HG02973 (cell line): ENCODE measurements at regions not wholly inside any gene's neighbourhood (a gene's known extent, or its start where the extent isn't known, plus 50 kb on each side); places are given as distances from the start of the nearest gene placed in this dataset.
A peak's percentile ranks its signal among the peaks of the same experiment; 100 is the strongest.
"Not testable (repeated sequence)": the region's sequence is repeated elsewhere in the genome, so short reads cannot be mapped to it uniquely, and the experiment has no call there.

Experiments used
- ATAC-seq: cut with Tn5 transposase; IDR thresholded peaks from one replicate; pipeline ENCODE4 v1.9.1; 2021; ENCODE audit warnings: moderate library complexity; ENCODE audit not compliant: unreplicated experiment

DNA sequence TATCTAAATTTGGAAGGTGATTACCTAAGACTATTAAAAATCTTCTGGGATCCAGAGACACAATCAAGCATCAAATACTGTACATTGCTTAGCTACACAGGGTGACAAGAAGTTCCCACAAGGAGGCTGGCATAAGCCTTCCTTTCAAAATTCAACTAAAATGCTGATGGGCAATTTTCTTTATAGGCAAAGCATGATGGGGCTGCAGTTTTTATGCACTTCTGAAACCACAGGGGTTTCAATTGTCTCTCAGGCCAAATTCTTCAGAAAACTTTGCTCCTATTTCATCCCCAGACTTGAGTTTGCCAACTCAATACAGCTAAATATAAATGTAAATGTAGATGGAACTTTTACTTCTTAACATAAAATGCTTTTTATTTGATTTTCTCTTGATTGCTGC is 241.6 kb downstream of the ZPLD1 start:
- ATAC-seq: no peak

DNA sequence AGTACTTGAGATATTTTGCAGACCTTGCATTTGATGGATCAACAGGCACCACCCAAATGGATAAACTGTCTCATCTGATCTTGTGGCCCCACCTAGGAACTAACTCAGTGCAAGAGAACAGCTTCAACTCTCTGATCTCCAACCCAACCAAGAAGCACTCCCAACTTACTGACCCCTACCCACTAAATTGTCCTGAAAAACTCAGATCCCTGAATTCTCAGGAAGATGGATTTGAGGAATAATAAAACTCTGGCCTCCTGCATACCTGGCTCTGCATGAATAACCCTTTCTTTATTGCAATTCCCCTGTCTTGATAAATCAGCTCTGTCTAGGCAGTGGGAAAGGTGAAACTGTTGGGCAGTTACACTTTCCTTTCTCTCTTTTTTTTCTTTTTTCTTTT is 247.9 kb downstream of the ZPLD1 start:
- no peak for ATAC-seq

DNA sequence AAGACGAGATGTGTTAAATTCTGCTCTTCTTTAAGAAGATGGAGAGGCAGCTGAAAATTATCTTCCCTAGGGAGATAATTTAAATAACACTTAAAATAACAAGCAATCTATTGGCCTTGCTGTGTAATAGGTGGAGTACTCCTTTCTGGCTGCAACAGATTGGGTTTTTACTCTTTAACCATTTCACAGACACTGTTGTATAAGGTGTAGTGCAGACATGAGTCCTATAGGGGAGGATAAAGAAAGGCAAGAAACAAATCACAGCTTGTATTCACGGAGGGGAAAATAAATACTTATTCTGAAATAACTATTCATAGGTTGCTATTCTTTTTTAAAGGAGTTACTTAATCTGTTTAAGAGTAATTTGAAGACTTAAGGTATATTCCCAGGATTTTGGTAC is 252.0 kb downstream of the ZPLD1 start:
- no peak for ATAC-seq

DNA sequence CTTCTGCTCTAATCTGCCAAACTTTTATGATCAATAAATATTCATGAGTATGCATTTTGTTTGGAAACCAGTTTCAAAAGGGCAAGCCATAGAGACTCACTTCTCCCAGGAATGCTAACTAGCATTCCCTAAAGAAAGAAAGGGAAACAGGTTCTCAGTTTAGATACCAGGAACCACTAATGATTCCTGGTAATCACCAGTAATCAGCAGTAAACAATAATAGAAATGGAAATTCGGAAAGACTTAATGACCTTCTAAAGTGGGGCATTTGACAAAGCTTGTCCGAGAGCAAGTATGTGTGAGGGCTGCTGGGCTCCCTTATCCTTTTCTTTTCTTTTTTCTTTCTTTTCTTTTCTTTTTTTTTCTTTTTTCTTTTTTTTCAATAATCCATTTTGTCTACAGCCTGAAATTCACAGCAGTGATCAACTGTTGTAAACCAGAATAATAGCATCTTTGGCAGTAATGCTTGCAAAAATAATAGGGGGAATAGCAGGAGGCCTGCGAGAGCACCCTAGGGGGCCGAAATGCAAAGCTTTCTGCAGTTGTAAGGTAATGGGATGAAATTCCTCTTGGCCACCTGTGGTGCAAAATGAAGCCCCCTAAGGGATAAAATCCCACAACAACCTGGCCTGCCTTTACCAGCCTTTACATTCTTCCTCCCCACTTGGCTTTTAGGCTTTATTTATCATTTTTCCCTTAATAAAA is 253.2 kb downstream of the ZPLD1 start:
- ATAC-seq: no peak

DNA sequence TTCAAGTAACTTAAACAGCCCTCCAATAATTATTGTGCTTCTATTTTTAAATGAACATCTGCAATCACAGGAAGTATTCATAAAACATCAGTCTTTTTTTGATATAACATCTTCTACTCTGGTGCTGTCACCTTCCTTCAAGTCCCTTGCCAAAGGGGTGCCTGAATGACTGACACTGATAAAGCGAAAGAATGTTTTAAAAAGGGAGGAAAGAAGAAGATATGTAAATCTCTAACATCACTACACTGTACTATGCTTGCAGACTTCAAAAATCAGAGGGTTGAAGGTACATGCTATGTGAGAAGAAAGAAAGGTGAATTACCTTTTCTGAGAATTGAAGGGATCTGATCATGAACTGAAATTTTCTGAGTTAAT is 253.7 kb downstream of the ZPLD1 start:
- no peak for ATAC-seq

DNA sequence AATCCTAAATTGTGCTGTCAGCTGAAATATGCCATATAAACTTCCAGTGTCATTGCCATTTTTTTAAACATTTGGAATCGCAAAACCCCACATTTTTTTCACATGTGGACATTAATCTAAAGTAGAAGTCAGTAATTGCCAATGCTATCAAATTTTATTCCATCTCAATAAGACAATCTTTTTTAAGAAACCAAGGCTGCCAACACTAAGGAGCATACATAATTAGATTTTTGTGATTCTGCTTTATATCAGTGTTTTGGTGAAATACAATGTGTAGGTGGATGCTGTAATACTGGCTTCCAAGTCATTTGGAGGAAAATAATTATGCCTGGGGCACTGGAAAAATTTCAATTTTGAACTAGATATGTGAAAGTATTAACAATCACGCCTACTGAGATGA is 256.7 kb downstream of the ZPLD1 start:
- ATAC-seq: no peak

DNA sequence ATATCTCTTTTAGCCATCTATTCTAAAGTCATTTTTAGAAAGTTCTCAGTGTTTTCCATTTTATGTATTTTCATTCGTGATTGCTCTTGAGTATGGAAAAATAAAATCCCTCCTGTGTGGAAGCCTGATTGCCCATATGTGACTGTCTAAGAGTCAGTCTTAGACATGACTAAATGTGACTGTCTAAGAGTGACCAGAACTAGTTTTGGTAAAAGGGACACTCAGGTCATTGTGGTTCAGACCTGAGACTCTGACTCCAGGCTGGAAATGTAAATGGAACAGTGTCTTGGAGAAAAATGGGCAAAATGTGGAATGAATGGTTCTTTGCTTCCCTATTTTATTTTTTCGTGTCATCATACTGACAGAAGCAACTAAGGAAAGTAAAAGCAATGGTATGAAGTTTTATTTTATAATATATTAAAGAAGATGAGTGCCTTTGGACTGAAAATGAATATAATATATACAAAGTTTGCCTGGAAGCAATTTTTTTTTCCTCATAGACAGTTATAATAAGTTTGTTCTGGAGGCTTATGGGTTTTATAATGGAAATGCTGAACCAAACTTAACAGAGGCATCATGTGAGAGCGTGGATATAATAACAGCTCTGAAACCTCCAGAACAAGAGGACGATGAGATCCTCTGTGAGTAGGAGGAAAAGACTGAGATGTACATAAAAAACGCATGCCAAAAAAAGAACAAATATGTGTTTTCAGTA is 264.4 kb downstream of the ZPLD1 start:
- ATAC-seq: no peak

DNA sequence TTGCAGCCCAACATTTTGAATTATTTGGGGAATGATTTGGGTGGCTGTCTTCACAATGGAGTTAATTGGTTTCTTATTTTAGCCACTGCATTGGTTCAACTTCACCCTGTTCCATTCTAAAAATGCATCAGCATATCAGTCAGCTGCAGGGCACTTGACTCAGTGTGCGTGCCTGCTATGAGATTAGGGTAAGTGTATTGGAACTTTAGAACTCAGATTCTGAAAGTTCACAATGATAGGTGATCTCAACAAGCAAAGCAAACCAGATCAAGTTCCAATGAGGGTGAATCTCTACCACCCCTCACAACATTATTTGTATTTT is 265.0 kb downstream of the ZPLD1 start:
- ATAC-seq: no peak

DNA sequence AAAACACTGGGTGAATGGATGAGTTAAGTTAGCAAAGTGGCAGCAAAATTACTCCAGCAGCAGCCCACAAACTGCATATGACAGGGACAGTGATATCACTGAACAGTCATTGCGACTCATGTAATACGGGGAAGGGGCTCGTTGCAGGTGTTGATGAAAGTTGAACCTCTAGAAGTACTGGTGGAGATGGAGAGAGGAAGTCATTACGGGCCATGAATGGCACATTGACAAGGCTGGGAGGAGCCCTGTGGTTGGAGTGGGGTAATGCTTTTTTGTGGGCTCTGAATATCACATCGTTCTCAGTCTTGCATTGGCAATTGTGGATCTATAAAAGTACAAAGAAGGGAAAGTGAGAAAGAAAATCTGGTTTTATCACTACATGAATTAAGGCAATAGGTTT is 278.1 kb downstream of the ZPLD1 start:
- no peak for ATAC-seq

DNA sequence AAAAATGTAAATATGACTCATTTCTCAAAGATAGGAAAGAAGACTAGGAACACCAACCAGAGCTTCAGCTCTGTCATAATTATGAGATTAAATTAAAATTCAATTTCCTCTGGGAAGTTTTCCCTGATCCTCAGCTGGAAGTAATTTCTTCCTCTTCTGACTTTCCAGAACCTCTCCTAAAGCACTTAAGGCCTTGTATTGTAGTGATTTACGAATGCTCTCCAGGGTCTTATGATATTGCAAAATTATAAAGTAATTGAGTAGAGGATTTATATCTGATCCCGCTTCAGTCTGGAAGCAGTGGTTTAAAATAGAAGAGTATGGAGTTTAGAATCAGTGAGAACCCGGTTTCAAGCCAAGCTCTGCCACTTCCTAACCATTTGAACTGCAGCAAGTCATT is 279.8 kb downstream of the ZPLD1 start:
- ATAC-seq: peak; percentile 10

DNA sequence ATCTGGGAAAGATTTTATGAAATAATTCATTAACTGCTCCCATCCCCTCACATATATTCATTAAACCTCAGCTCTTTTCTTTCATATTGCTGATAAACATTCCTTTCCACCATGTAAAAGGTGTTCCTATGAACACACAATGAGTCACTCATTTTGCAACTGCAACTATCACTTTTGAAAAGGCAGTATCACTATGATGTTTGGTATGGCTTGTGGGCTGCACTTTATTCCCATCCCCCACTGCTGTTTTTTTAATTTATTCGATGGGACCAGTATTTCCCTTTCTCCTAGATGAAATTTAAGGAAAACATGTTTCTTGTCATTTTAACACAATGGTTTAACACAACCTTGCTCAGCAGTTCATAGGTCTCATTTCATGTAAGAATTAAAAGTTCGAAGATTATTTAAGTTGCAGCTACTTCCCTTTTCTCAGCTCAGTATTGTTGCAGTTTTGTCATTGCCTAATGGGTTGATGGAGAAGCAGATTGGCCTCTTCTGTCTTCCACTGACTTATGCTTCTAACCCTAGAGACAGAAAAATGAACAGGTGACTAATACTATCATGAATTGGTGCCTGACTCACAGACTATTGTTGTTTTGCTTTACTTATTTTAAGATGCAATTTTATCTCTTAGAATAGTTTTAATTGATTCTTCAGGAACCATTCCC is 280.3 kb downstream of the ZPLD1 start:
- peak; percentile 95 for ATAC-seq

DNA sequence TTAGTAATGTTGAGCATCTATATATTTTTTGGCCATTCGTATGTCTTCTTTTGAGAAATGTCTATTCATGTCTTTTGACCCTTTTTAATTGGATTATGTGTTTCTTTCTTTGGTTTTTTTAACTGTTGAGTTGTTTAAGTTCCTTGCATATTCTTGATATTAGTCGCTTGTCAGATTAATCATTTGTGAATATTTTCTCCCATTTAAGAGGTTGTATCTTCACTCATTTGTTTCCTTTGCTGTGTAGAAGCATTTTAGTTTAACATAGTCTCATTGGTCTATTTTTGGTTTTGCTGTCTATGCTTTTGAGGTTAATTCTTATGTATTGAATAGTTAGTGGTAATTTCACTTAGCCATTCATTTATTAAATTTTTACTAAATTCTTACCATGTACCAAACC is 283.8 kb downstream of the ZPLD1 start:
- ATAC-seq: no peak

DNA sequence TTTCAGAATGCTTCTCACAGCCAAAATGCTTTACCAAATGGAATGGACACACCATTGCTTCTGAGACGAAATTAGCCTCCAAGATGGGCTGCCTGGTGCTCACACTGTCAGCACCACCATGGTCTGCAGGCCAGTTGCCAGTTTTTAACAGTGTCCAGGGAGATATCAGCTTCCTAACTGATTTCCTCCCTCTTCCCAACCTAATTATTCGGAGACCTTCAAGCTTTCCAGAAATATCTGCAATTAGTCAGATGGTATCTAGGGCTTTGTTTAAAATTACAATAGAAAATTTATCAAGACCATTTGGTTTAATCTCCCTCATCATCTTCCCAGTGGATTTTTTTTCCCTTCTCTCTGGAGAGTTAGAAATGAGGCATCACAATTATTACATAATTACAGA is 287.5 kb downstream of the ZPLD1 start:
- no peak for ATAC-seq

DNA sequence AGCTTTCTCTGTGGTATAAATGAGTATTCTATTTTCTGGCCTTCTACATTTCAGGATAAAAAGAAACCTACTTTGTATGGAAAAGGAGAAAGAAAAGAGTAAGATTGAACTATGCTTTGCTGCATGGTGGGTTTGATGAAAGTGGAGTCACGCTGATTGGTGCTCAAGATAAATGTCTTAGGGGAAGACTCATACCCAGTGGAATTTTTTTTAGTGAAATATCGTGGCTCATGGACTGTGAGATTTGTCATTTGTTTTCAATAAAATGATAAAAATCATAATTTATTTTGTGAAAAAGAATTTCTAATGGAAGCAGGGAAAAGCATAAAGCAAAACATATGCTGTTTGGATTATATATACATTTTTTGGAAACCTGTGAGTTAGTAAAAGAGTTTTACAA is 292.5 kb downstream of the ZPLD1 start:
- no peak for ATAC-seq

DNA sequence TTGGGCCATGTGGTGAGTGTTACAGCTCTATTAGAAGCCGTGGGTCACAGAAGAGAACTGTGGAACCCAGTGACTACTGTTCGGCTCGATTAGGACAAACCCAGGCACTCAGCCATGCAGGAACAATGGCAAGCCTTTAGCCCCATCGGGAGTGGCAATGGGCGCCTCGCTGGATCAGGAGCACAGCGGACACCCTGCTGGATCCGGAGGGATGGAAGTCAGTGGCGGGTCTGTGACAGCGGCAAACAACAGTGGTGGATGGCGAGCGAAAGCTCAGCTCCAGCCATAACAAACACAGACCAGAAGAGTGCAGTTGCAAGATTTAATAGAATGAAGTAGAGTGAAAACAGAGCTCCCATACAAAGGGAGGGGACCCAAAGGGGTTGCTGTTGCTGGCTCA is 297.8 kb downstream of the ZPLD1 start:
- ATAC-seq: not testable (repeated sequence)

DNA sequence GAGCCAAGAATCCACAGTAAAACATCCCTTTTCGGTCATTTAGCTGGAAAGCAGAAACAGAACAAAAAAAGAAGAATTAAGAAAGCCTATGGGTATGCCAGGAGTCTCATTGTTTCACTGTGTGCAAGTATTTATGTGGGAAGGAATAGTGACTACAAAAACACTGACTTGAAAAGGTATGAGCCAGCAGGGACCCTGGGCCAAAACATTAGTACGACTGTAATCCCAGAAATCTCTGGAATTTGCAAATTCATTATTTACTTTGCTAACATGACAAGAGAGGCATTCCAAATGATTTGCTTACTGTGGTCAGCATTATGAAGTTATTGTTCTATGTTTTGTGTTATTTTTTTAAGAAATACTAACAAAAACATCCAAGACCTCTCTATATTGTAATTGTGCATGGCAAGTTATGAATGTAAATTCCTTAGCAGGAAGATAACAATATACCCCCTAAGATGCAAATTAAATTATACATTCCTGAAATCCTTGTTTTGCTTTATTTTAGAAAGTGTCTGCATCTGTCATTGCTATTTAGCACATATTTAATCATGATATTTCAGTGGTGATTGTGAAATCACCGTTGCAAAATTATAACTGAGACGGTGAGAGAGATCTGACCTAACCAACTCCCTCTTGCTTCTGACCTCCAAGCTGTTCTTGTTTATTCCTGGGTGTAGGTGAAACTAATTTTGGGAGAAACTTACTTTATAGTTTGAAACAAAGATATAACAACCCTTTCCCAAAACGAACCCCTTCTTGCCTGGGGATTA is 299.2 kb downstream of the ZPLD1 start:
- ATAC-seq: no peak

DNA sequence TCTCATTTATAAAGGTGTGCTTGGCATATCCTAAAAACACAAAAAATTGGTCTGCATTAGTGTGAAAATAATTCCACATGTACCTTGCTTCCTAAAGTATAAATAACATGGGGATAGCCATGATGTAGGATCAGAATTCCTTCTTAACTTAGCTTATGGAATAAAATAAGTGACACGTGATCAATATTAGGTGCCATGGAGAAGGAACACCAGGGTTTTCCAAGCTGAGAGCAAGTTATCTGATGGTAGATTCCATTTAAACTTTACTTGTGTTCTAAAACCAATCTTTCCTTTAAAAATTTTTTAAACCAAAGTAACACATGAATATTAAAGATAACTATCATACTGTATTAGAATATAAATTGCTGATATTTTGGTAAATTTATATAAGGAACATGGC is 300.5 kb downstream of the ZPLD1 start:
- no peak for ATAC-seq

DNA sequence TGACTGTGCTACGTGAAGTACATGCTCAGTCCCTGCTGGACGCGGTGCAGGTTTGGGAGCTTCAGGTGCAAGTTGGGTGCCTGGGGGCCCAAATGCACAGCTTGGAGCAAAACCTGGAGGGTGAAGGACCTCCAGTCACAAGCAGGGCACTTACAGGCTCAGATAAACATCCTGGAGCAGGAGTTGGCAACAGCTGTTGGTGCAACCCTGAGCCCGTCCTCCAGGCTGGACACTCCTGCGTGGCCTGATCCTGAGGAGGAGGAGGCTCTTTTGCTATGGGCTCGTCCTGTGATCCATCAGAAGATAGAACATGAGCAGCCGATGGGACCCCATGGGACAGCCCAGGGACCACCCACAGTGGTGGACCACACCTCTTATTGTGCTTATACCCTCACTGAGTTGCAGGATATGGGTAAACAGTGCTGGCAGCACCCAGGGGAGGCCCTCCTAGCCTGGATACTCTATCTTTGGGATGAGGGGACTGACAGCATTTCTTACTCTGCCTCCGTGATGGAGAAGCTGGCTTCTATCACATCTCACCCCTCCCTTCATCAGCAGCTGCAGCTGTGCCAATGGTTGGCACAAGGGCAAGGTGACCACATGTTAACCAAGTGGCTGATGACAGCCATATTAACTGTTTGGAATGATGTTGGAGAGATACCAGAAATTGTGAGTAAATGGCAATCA is 301.6 kb downstream of the ZPLD1 start:
- ATAC-seq: no peak

DNA sequence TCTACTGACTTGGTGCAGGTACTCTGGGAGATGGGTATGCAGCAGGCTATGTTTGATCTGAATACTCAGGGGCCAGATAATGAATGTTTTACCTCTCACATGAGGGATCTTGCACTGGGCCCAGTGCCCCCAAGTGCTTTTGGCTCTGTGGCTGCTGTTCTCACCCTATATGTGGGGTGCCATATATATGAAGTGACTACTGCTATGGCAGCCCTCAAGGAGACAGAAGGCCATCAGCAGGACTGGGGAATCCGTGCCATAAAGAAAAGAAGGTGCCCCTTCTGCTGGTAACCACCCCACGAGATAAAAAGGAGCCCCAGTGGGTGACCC is 302.1 kb downstream of the ZPLD1 start:
- ATAC-seq: no peak

DNA sequence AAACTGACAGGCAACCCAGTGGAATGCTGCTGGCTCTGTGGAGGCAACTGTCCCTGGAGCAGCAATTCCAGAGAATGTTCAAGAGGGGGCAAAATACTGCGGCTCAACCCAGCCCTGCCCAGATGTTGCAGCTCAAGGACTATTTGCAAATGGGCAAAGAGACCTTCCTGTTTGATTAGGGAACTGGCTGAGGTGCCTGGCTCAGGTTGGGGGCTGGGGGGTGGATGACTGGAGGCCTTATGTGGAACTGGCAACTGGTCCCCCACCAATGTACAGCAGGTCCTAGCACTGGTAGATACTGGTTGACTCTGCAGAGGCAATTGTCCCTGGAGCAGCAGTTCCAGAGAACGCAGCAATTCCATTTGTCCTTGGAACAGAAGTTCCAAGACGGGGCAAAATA is 302.5 kb downstream of the ZPLD1 start:
- ATAC-seq: no peak

DNA sequence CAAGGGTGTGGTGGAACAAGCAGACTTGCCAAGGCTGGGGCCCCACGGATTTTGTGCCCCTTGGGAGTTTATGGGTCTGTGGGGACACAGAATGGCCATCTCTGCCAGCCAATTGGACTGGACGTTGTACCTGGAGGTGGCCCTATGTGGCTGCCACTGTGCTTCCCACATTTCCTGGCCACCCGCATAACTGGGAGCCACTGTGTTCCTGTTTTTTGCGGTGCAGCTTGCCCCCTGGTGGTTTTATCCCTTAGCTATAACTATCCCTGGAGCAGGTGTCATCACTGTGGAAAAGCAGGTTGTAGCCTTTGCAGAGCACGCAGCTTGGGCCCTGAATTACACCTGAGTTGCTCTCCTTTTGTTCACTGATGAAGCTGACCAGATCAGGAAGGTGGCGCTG is 306.3 kb downstream of the ZPLD1 start:
- ATAC-seq: no peak
